IMR-90 (cell line): ENCODE measurements at regions not wholly inside any gene's neighbourhood (a gene's known extent, or its start where the extent isn't known, plus 50 kb on each side); places are given as distances from the start of the nearest gene placed in this dataset.
"Not testable (repeated sequence)": the region's sequence is repeated elsewhere in the genome, so short reads cannot be mapped to it uniquely, and the experiment has no call there.

Experiments used
- ATAC-seq: fragments of 200-7000 bp; cut with Tn5 transposase; 2 replicates; pipeline ENCODE4 v1.9.1; 2020; ENCODE audit warnings: low read depth, mild to moderate bottlenecking, moderate library complexity
- BruUV-seq: library from RNA; stranded (reverse); fragments of 400-500 nt; replicated peaks from 2 replicates; lab custom pipeline; 2021; lab: Mats Ljungman, UMichigan
- CTCF ChIA-PET: fragments of 300-600 bp; formaldehyde crosslinking; extraction: SDS; loops from one replicate; lab custom pipeline; 2021; ENCODE audit warnings: antibody characterized with exemption; lab: Yijun Ruan, JAX
- POLR2A ChIA-PET: fragments of 300-600 bp; sonication (Branson Sonifier 250); formaldehyde crosslinking; loops from one replicate; lab custom pipeline; 2022; ENCODE audit warnings: antibody characterized with exemption; ENCODE audit not compliant: unreplicated experiment; lab: Charles Lee
- DNase-seq: peaks from one replicate; pipeline ENCODE4 v3.0.0; 2013
- H2AFZ ChIP-seq: replicated peaks from 2 replicates; pipeline ENCODE3; 2013; ENCODE audit warnings: low read length, mild to moderate bottlenecking; ENCODE audit not compliant: poor library complexity
- H2AK5ac ChIP-seq: 2 replicates; pipeline ENCODE4 v1.6.1; 2013; ENCODE audit warnings: low read depth, low read length, inconsistent platforms
- H2AK9ac ChIP-seq: replicated peaks from 2 replicates; pipeline ENCODE3; 2013; ENCODE audit warnings: mild to moderate bottlenecking, low read depth, low read length, moderate library complexity; ENCODE audit not compliant: poor library complexity
- H2BK120ac ChIP-seq: 2 replicates; pipeline ENCODE4 v1.6.1; 2013; ENCODE audit warnings: low read depth, low read length, inconsistent platforms
- H2BK15ac ChIP-seq: 3 replicates; pipeline ENCODE4 v1.6.1; 2013; ENCODE audit warnings: low read depth, low read length, inconsistent platforms
- H2BK20ac ChIP-seq: 2 replicates; pipeline ENCODE4 v1.6.1; 2013; ENCODE audit warnings: low read depth, mild to moderate bottlenecking, inconsistent platforms, low read length, moderate library complexity
- H2BK5ac ChIP-seq: 2 replicates; pipeline ENCODE4 v1.6.1; 2013; ENCODE audit warnings: mild to moderate bottlenecking, low read depth, low read length, inconsistent platforms; ENCODE audit not compliant: poor library complexity, severe bottlenecking
- H3K14ac ChIP-seq: replicated peaks from 2 replicates; pipeline ENCODE4 v1.6.1; 2013; ENCODE audit warnings: low read depth, low read length, inconsistent platforms
- H3K18ac ChIP-seq: 2 replicates; pipeline ENCODE4 v1.6.1; 2013; ENCODE audit warnings: low read depth, low read length, control low read depth
- H3K23ac ChIP-seq: 2 replicates; pipeline ENCODE4 v1.6.1; 2013; ENCODE audit warnings: low read depth, low read length, inconsistent platforms
- H3K27ac ChIP-seq: 2 replicates; pipeline ENCODE4 v1.5.1; 2013; ENCODE audit warnings: mild to moderate bottlenecking, control low read depth, low read length; ENCODE audit not compliant: insufficient read depth
- H3K27me3 ChIP-seq: 2 replicates; pipeline ENCODE4 v1.6.1; 2013; ENCODE audit warnings: low read length; ENCODE audit not compliant: control insufficient read depth, insufficient read depth
- H3K36me3 ChIP-seq: 2 replicates; pipeline ENCODE4 v1.6.1; 2013; ENCODE audit warnings: low read length, mixed read lengths; ENCODE audit not compliant: control insufficient read depth, insufficient read depth
- H3K4ac ChIP-seq: 2 replicates; pipeline ENCODE4 v1.6.1; 2013; ENCODE audit warnings: low read depth, low read length, inconsistent platforms
- H3K4me1 ChIP-seq: 2 replicates; pipeline ENCODE4 v1.6.1; 2013; ENCODE audit warnings: low read length, mixed read lengths; ENCODE audit not compliant: control insufficient read depth, insufficient read depth
- H3K4me2 ChIP-seq: 2 replicates; pipeline ENCODE4 v1.6.1; 2013; ENCODE audit warnings: low read depth, mild to moderate bottlenecking, control low read depth, low read length, moderate library complexity
- H3K4me3 ChIP-seq: 2 replicates; pipeline ENCODE4 v1.5.1; 2013; ENCODE audit warnings: low read depth, mild to moderate bottlenecking, control low read depth, low read length, moderate library complexity; ENCODE audit not compliant: insufficient read depth
- H3K56ac ChIP-seq: 2 replicates; pipeline ENCODE4 v1.6.1; 2013; ENCODE audit warnings: low read length, inconsistent platforms; ENCODE audit not compliant: insufficient read depth; ENCODE audit errors: extremely low read depth
- H3K79me1 ChIP-seq, 2 experiments: 2 replicates each; pipeline ENCODE4 v1.6.1; 2013; ENCODE audit warnings: low read length in 2 of 2, inconsistent platforms in 1 of 2, low read depth in 1 of 2
- H3K9ac ChIP-seq: 2 replicates; pipeline ENCODE4 v1.6.1; 2013; ENCODE audit warnings: low read depth, low read length, control low read depth
- H3K9me1 ChIP-seq: 2 replicates; pipeline ENCODE4 v1.6.1; 2013; ENCODE audit warnings: low read length, inconsistent platforms; ENCODE audit not compliant: insufficient read depth
- H3K9me3 ChIP-seq: 2 replicates; pipeline ENCODE4 v1.6.1; 2013; ENCODE audit warnings: low read length; ENCODE audit not compliant: control insufficient read depth, insufficient read depth
- H4K20me1 ChIP-seq: 2 replicates; pipeline ENCODE4 v1.6.1; 2013; ENCODE audit warnings: low read length, inconsistent platforms; ENCODE audit not compliant: insufficient read depth
- H4K5ac ChIP-seq: 2 replicates; pipeline ENCODE4 v1.6.1; 2013; ENCODE audit warnings: mild to moderate bottlenecking, low read depth, low read length, control low read depth
- H4K8ac ChIP-seq, 2 experiments: 2 replicates each; pipeline ENCODE4 v1.6.1; 2013; ENCODE audit warnings: low read depth in 2 of 2, low read length in 2 of 2, control low read depth in 1 of 2, inconsistent platforms in 1 of 2
- H4K91ac ChIP-seq: 2 replicates; pipeline ENCODE4 v1.6.1; 2013; ENCODE audit warnings: low read depth, low read length, inconsistent platforms; ENCODE audit not compliant: insufficient read depth
- WGBS, 2 experiments: methylation state at CpG; one replicate each; pipeline versions ENCODE4 v1.1.5 to v1.1.7; 2013; ENCODE audit warnings: missing lambda C conversion rate in 2 of 2; ENCODE audit not compliant: insufficient read length in 1 of 2; ENCODE audit errors: extremely low coverage in 2 of 2; 5-methylcytosine and 5-hydroxymethylcytosine counted together
- dilution Hi-C: fragments of 300-500 bp; cut with HindIII; formaldehyde crosslinking; loops from one replicate; pipeline ENCODE4 v1.14.3; 2018; ENCODE audit warnings: low sequenced_read_pairs; ENCODE audit not compliant: unreplicated experiment
- in situ Hi-C: fragments of 300-500 bp; cut with MboI; formaldehyde crosslinking; loops from 3 replicates; pipeline ENCODE4 v1.14.3; 2019; ENCODE audit warnings: low sequenced_read_pairs, inconsistent platforms, mixed read lengths
- intact Hi-C: fragments of 100-400 bp; cut with micrococcal nuclease; formaldehyde crosslinking; loops from 2 replicates; pipeline ENCODE4 v1.10.0; 2022

- in situ Hi-C loops, H2BK15ac ChIP-seq, H3K14ac ChIP-seq, dilution Hi-C loops, H3K9me3 ChIP-seq, H3K56ac ChIP-seq, H3K4ac ChIP-seq, H3K4me1 ChIP-seq, H2AFZ ChIP-seq, H3K27me3 ChIP-seq, H3K9ac ChIP-seq, H4K91ac ChIP-seq, intact Hi-C loops, H3K4me3 ChIP-seq, CTCF ChIA-PET, POLR2A ChIA-PET, H4K5ac ChIP-seq, H3K27ac ChIP-seq, H4K8ac ChIP-seq, H3K79me1 ChIP-seq, H2AK5ac ChIP-seq, H2BK120ac ChIP-seq, H4K20me1 ChIP-seq, H3K23ac ChIP-seq, H3K18ac ChIP-seq, H3K9me1 ChIP-seq, H2BK20ac ChIP-seq, BruUV-seq, H2AK9ac ChIP-seq, ATAC-seq, H3K4me2 ChIP-seq, H2BK5ac ChIP-seq, DNase-seq: not testable (repeated sequence)
- peaks cover 15% of the 10 kb centered on the region for H3K36me3 ChIP-seq
- no CpG with 5 or more reads among the region's 11 CpGs for WGBS, 2 experiments
Observed at GRCh38 chr3:195985348-195985920, 77.1 kb upstream of the TNK2 start.

GRCh38 chr3:195984392-195985030 lies 76.2 kb upstream of the TNK2 start:
- H4K5ac ChIP-seq, H2BK5ac ChIP-seq, CTCF ChIA-PET, H3K18ac ChIP-seq, H3K79me1 ChIP-seq, H3K27ac ChIP-seq, H3K4me1 ChIP-seq, intact Hi-C loops, H2BK20ac ChIP-seq, H2BK15ac ChIP-seq, H4K8ac ChIP-seq, POLR2A ChIA-PET, BruUV-seq, H3K4me2 ChIP-seq, H2AFZ ChIP-seq, H3K23ac ChIP-seq, DNase-seq, H3K4me3 ChIP-seq, H3K9me3 ChIP-seq, H3K9ac ChIP-seq, H2AK9ac ChIP-seq, dilution Hi-C loops, H4K20me1 ChIP-seq, H3K56ac ChIP-seq, H3K9me1 ChIP-seq, H3K27me3 ChIP-seq, H4K91ac ChIP-seq, in situ Hi-C loops, H3K14ac ChIP-seq, H2AK5ac ChIP-seq, H2BK120ac ChIP-seq, H3K4ac ChIP-seq, ATAC-seq: not testable (repeated sequence)
- WGBS, 2 experiments: 100% methylated on average over 2 of the region's 12 CpGs; no CpG with 5 or more reads in 1 of the 2 experiments
- H3K36me3 ChIP-seq: peaks cover 17% of the 10 kb centered on the region
